Stimulated activated effector memory CD8-positive, alpha-beta T cell treated with anti-CD3 and anti-CD28 coated beads, Interleukin-12 subunit alpha, Interleukin-12 subunit beta, amount 100 ng/mL, for 72 hours (primary cell): ENCODE measurements at regions not wholly inside any gene's neighbourhood (a gene's known extent, or its start where the extent isn't known, plus 50 kb on each side); places are given as distances from the start of the nearest gene placed in this dataset.

Source experiments
- ATAC-seq: fragments of 150-1000 bp; cut with Tn5 transposase; 2 replicates; pipeline ENCODE4 v1.10.0; 2021
- DNase-seq, 2 donors: peaks; one replicate each; pipeline ENCODE4 v3.0.0; 2021 to 2022; ENCODE audit warnings: low spot score in 2 of 2
- H3K27ac Mint-ChIP-seq: one replicate; pipeline ENCODE4 v1.8.0; 2022; ENCODE audit warnings: mild to moderate bottlenecking, mixed read lengths
- H3K36me3 Mint-ChIP-seq: one replicate; pipeline ENCODE4 v1.8.0; 2022; ENCODE audit warnings: mild to moderate bottlenecking, mixed read lengths
- H3K4me1 Mint-ChIP-seq: one replicate; pipeline ENCODE4 v1.8.0; 2022; ENCODE audit warnings: mixed read lengths
- H3K4me3 Mint-ChIP-seq: one replicate; pipeline ENCODE4 v1.8.0; 2022; ENCODE audit warnings: mild to moderate bottlenecking, mixed read lengths
- H3K9me3 Mint-ChIP-seq: one replicate; pipeline ENCODE4 v1.8.0; 2022; ENCODE audit warnings: mixed read lengths

- DNase-seq (no peak), ATAC-seq (peak; percentile 81)
- Mint-ChIP-seq H3K4me3 (no peak overlapping the region), H3K36me3 (no peaks in the 10 kb centered on the region), H3K4me1 (no peaks in the 10 kb centered on the region), H3K9me3 (no peaks in the 10 kb centered on the region), H3K27ac (no peak overlapping the region)
These were observed 248.8 kb downstream of the MREG start for GRCh38 chr2:215764441-215765048.

GRCh38 chr2:215760557-215760956 is 252.8 kb downstream of the MREG start:
- H3K9me3 Mint-ChIP-seq: no peaks in the 10 kb centered on the region
- H3K4me3 Mint-ChIP-seq: no peak overlapping the region
- DNase-seq (no peak), ATAC-seq (no peak)
- no peaks in the 10 kb centered on the region for H3K36me3 Mint-ChIP-seq
- H3K27ac Mint-ChIP-seq: no peak overlapping the region
- H3K4me1 Mint-ChIP-seq: no peaks in the 10 kb centered on the region

DNA sequence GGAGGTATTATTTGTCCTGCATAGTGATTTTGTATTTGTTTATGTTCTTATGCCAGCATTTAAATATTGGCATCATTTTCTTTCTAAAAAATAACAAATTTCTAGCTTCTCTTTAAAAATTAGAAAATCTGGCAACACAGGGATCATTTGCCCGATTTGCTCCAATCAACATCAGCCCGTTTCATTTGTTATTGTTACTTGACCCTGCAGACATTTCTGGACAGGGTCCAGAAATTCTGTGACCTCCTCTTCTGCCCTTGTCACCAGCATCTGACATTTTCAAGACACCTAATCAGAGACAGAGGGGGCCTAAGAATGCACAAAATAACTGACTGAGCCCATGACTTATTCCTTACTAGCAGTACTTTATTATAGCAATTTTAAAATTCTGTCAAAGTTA is 253.3 kb downstream of the MREG start:
- Mint-ChIP-seq H3K4me1 (no peaks in the 10 kb centered on the region), H3K36me3 (no peaks in the 10 kb centered on the region), H3K9me3 (no peaks in the 10 kb centered on the region), H3K27ac (no peak overlapping the region), H3K4me3 (no peak overlapping the region)
- ATAC-seq (no peak), DNase-seq (no peak)

GRCh38 chr2:215758691-215759090 is 254.7 kb downstream of the MREG start:
- Mint-ChIP-seq H3K9me3 (no peaks in the 10 kb centered on the region), H3K27ac (no peak overlapping the region), H3K4me3 (no peak overlapping the region), H3K4me1 (no peaks in the 10 kb centered on the region), H3K36me3 (no peaks in the 10 kb centered on the region)
- ATAC-seq (no peak), DNase-seq (no peak)

DNA sequence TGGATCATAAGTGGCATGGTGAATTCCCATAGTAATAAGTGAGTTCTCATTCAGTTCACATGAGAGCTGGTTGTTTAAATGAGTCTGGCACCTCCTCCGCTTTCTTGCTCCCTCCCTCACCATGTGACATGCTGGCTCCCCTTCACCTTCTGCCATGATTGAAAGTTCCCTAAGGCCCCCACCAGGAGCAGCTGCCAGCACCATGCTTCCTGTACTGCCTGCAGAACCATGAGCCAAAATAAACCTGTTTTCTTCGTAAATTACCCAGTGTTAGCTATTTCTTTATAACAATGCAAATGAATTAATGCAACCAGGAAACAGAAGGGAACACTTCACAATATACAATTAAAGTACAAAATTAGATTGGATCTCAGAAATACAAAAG is 257.0 kb downstream of the MREG start:
- H3K27ac Mint-ChIP-seq: no peak overlapping the region
- ATAC-seq (no peak), DNase-seq (no peak)
- H3K36me3 Mint-ChIP-seq: no peaks in the 10 kb centered on the region
- H3K4me3 Mint-ChIP-seq: no peak overlapping the region
- no peaks in the 10 kb centered on the region for H3K9me3 Mint-ChIP-seq
- peaks cover 7% of the 10 kb centered on the region for H3K4me1 Mint-ChIP-seq

- Mint-ChIP-seq H3K9me3 (no peaks in the 10 kb centered on the region), H3K27ac (no peak overlapping the region), H3K36me3 (no peaks in the 10 kb centered on the region), H3K4me3 (no peak overlapping the region), H3K4me1 (peaks cover 12% of the 10 kb centered on the region)
- ATAC-seq (no peak), DNase-seq (no peak)
These were observed 257.6 kb downstream of the MREG start for GRCh38 chr2:215755641-215756345.

DNA sequence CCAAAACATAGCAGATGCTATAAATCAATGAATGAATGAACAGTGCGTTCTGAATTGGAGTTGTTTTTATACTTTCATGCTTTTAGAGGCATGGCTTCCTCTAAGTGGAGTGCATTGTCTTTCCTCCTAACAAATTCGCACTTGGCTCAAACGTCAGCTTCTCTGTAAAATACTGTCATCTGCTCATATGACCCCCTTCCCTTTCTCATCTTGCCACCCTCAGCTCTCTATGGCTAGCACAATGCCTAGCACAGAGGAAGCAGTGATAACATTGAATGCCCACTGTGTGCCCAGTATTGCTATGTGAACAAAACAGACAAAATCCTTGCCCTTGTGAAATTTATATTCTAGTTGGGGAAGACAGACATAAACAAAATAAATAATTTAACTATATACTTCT is 258.8 kb downstream of the MREG start:
- no peak for ATAC-seq
- H3K9me3 Mint-ChIP-seq: no peaks in the 10 kb centered on the region
- peaks cover 15% of the 10 kb centered on the region for H3K4me1 Mint-ChIP-seq
- H3K27ac Mint-ChIP-seq: no peak overlapping the region
- H3K4me3 Mint-ChIP-seq: no peak overlapping the region
- no peak for DNase-seq
- H3K36me3 Mint-ChIP-seq: no peaks in the 10 kb centered on the region

GRCh38 chr2:215753808-215754207 is 259.5 kb downstream of the MREG start:
- no peaks in the 10 kb centered on the region for H3K36me3 Mint-ChIP-seq
- H3K27ac Mint-ChIP-seq: no peak overlapping the region
- ATAC-seq (no peak), DNase-seq (peak in 1 of 2 donors; percentile 35)
- peaks cover 22% of the 10 kb centered on the region for H3K4me1 Mint-ChIP-seq
- no peaks in the 10 kb centered on the region for H3K9me3 Mint-ChIP-seq
- no peak overlapping the region for H3K4me3 Mint-ChIP-seq

GRCh38 chr2:215752991-215753390 is 260.4 kb downstream of the MREG start:
- H3K4me3 Mint-ChIP-seq: no peak overlapping the region
- peaks cover 22% of the 10 kb centered on the region for H3K4me1 Mint-ChIP-seq
- H3K36me3 Mint-ChIP-seq: no peaks in the 10 kb centered on the region
- ATAC-seq (no peak), DNase-seq (no peak)
- H3K9me3 Mint-ChIP-seq: no peaks in the 10 kb centered on the region
- H3K27ac Mint-ChIP-seq: no peak overlapping the region

- H3K36me3 Mint-ChIP-seq: no peaks in the 10 kb centered on the region
- no peaks in the 10 kb centered on the region for H3K9me3 Mint-ChIP-seq
- H3K4me3 Mint-ChIP-seq: no peak overlapping the region
- no peak overlapping the region for H3K27ac Mint-ChIP-seq
- peaks cover 22% of the 10 kb centered on the region for H3K4me1 Mint-ChIP-seq
- DNase-seq (no peak), ATAC-seq (no peak)
These were observed 260.9 kb downstream of the MREG start for GRCh38 chr2:215752436-215752835.

- H3K4me1 Mint-ChIP-seq: peaks cover 22% of the 10 kb centered on the region
These were observed 261.5 kb downstream of the MREG start for GRCh38 chr2:215751911-215752272.

GRCh38 chr2:215751200-215751910 is 262.0 kb downstream of the MREG start:
- H3K4me3 Mint-ChIP-seq: no peak overlapping the region
- H3K36me3 Mint-ChIP-seq: no peaks in the 10 kb centered on the region
- H3K9me3 Mint-ChIP-seq: no peaks in the 10 kb centered on the region
- DNase-seq (peak in 1 of 2 donors; percentile 3), ATAC-seq (no peak)
- H3K4me1 Mint-ChIP-seq: peaks cover 27% of the 10 kb centered on the region
- no peak overlapping the region for H3K27ac Mint-ChIP-seq

More at GRCh38 chr2:215751911-215752272, 261.5 kb downstream of the MREG start:
- Mint-ChIP-seq H3K9me3 (no peaks in the 10 kb centered on the region), H3K27ac (no peak overlapping the region), H3K36me3 (no peaks in the 10 kb centered on the region), H3K4me3 (no peak overlapping the region)
- ATAC-seq: no peak
- peak in 1 of 2 donors; percentile 29 for DNase-seq

DNA sequence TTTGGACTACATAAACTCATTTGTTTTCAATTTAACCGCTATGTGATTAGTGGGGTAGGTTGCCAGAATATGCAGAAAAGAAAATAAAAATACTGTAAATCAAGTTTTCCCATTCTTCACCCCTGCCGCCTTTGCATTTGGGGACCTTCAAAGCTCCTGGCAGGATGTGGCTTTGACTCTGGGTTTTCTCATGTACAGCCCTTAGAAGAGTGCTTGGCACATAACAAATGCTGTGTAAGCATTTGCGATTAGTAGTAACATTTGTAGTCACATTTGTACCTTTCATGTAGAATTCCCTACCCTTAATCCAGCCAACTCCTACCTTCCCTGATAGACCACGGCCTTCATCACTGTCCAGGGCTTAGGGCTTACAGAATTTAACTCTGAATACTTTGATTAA is 262.6 kb downstream of the MREG start:
- ATAC-seq (no peak), DNase-seq (peak in 1 of 2 donors; percentile 3)
- no peak overlapping the region for H3K27ac Mint-ChIP-seq
- H3K4me3 Mint-ChIP-seq: no peak overlapping the region
- H3K9me3 Mint-ChIP-seq: no peaks in the 10 kb centered on the region
- H3K36me3 Mint-ChIP-seq: no peaks in the 10 kb centered on the region
- H3K4me1 Mint-ChIP-seq: peaks cover 29% of the 10 kb centered on the region

- H3K4me1 Mint-ChIP-seq: peaks cover 29% of the 10 kb centered on the region
- H3K36me3 Mint-ChIP-seq: no peaks in the 10 kb centered on the region
- ATAC-seq (no peak), DNase-seq (peak in 1 of 2 donors; percentile 32)
- no peak overlapping the region for H3K27ac Mint-ChIP-seq
- no peak overlapping the region for H3K4me3 Mint-ChIP-seq
- no peaks in the 10 kb centered on the region for H3K9me3 Mint-ChIP-seq
These were observed 264.0 kb downstream of the MREG start for GRCh38 chr2:215749092-215749957.

DNA sequence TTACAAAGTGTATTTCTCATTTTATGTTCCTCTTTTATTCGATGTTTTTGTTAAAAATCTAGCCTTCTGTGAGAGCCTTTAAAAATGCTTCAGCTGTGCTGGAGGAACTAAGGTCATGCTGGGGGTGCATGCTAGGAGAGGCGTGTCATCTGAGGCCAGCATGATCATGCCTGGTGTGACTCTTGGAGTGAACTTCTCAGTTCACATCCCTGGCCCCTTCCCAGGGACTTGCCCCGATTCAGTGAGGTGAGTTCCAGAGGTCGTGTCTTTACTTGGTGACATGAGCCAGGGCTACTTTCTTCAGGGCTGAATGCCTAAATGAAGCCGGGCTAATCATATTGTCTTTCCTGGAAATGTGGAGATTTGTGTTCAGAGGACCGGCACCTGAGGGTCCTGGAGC is 264.9 kb downstream of the MREG start:
- no peaks in the 10 kb centered on the region for H3K36me3 Mint-ChIP-seq
- peaks cover 29% of the 10 kb centered on the region for H3K4me1 Mint-ChIP-seq
- H3K4me3 Mint-ChIP-seq: no peak overlapping the region
- no peak for ATAC-seq
- no peaks in the 10 kb centered on the region for H3K9me3 Mint-ChIP-seq
- no peak for DNase-seq
- H3K27ac Mint-ChIP-seq: no peak overlapping the region
